ENCODE measurements at regions not wholly inside any gene's neighbourhood (a gene's known extent, or its start where the extent isn't known, plus 50 kb on each side); places are given as distances from the start of the nearest gene placed in this dataset.

GRCh38 chr6:78781001-78781400 lies 86.3 kb upstream of the IRAK1BP1 start:
- TF ChIP-seq CTCF (IDR thresholded peaks at IDR 0.05) (no peak), POLR2A (IDR thresholded peaks at IDR 0.05) (no peak), POLR2AphosphoS5 (IDR thresholded peaks at IDR 0.05) (no peak)

Data from suprapubic skin (tissue), 4 donors.